Endothelial cell of umbilical vein (primary cell): ENCODE measurements at regions not wholly inside any gene's neighbourhood (a gene's known extent, or its start where the extent isn't known, plus 50 kb on each side); places are given as distances from the start of the nearest gene placed in this dataset.

Experiments used
- BruUV-seq: library from RNA; stranded (reverse); fragments of 400-500 nt; replicated peaks from 2 replicates; lab custom pipeline; 2021; lab: Mats Ljungman, UMichigan
- CTCF ChIA-PET: fragments of 300-600, 350-600 bp; sonication (Branson Sonifier 250); formaldehyde crosslinking; loops from one replicate; lab custom pipeline; 2021; ENCODE audit warnings: antibody characterized with exemption, inconsistent platforms; lab: Charles Lee
- POLR2A ChIA-PET: fragments of 300-600, 350-600 bp; sonication (Branson Sonifier 250); formaldehyde crosslinking; loops from one replicate; lab custom pipeline; 2021; ENCODE audit warnings: antibody characterized with exemption, inconsistent platforms; lab: Charles Lee
- DNase-seq: peaks from one replicate; pipeline ENCODE4 v3.0.0-alpha.2; 2011; ENCODE audit warnings: low read depth, low spot score
- FAIRE-seq: peaks from 2 replicates; lab custom pipeline; 2011; peaks lifted over from hg19 to GRCh38; lab: Jason Lieb, UNC
- H2AFZ ChIP-seq: 2 replicates; pipeline ENCODE4 v1.6.0; 2012; ENCODE audit warnings: low read depth, low read length, control low read depth, inconsistent platforms
- H3K27ac ChIP-seq: 2 replicates; pipeline ENCODE4 v1.5.1; 2011; ENCODE audit warnings: low read depth, mild to moderate bottlenecking, control low read depth, low read length, moderate library complexity; ENCODE audit not compliant: insufficient read depth
- H3K27me3 ChIP-seq, 2 experiments: 2 replicates each; pipeline versions ENCODE4 v1.6.0 to v1.6.1; 2011; ENCODE audit warnings: low read length in 2 of 2, mixed read lengths in 1 of 2; ENCODE audit not compliant: control insufficient read depth in 2 of 2, insufficient read depth in 2 of 2
- H3K36me3 ChIP-seq, 2 experiments: 2 replicates in 1 of 2; 3 replicates in 1 of 2; pipeline ENCODE4 v1.5.1; 2011; ENCODE audit warnings: low read length in 2 of 2, mild to moderate bottlenecking in 1 of 2, moderate library complexity in 1 of 2; ENCODE audit not compliant: control insufficient read depth in 2 of 2, insufficient read depth in 2 of 2; ENCODE audit errors: extremely low read depth in 1 of 2
- H3K4me1 ChIP-seq: 3 replicates; pipeline ENCODE4 v1.5.1; 2011; ENCODE audit warnings: mild to moderate bottlenecking, low read length; ENCODE audit not compliant: control insufficient read depth, insufficient read depth; ENCODE audit errors: extremely low read depth
- H3K4me2 ChIP-seq: 2 replicates; pipeline ENCODE4 v1.6.1; 2011; ENCODE audit warnings: low read length, control low read depth, mixed read lengths; ENCODE audit not compliant: insufficient read depth
- H3K4me3 ChIP-seq, 3 experiments: fragments of 200-600 bp in 1 of 3; sonication (generic), shearing (Covaris generic) in 1 of 3; replicated peaks in 1 of 3; 2 replicates each; pipeline ENCODE4 v1.5.1; 2011 to 2016; ENCODE audit warnings: control low read depth in 3 of 3, low read length in 3 of 3, mild to moderate bottlenecking in 2 of 3, inconsistent platforms in 1 of 3, low read depth in 1 of 3, moderate library complexity in 1 of 3; ENCODE audit not compliant: insufficient read depth in 1 of 3
- H3K79me2 ChIP-seq: 2 replicates; pipeline ENCODE4 v1.6.0; 2012; ENCODE audit warnings: low read length, inconsistent platforms; ENCODE audit not compliant: control insufficient read depth, insufficient read depth
- H3K9ac ChIP-seq: replicated peaks from 2 replicates; pipeline ENCODE3; 2011; ENCODE audit warnings: low read length, control low read depth; ENCODE audit not compliant: insufficient read depth; ENCODE audit errors: extremely low read depth
- H3K9me1 ChIP-seq: replicated peaks from 3 replicates; pipeline ENCODE4 v1.6.0; 2011; ENCODE audit warnings: mild to moderate bottlenecking, low read length; ENCODE audit not compliant: control insufficient read depth, insufficient read depth; ENCODE audit errors: extremely low read depth
- H3K9me3 ChIP-seq: replicated peaks from 2 replicates; pipeline ENCODE4 v1.5.1; 2012; ENCODE audit warnings: low read length, inconsistent platforms; ENCODE audit not compliant: control insufficient read depth, insufficient read depth
- H4K20me1 ChIP-seq: replicated peaks from 2 replicates; pipeline ENCODE3; 2011; ENCODE audit warnings: mild to moderate bottlenecking, low read length; ENCODE audit not compliant: control insufficient read depth, insufficient read depth; ENCODE audit errors: extremely low read depth
- EZH2 ChIP-seq: IDR thresholded peaks from 2 replicates; pipeline ENCODE4 v1.6.1; 2012; ENCODE audit warnings: borderline replicate concordance, low read depth, mild to moderate bottlenecking, moderate library complexity, low read length, inconsistent platforms; ENCODE audit not compliant: severe bottlenecking
- FOS ChIP-seq: IDR thresholded peaks from 2 replicates; pipeline ENCODE4 v1.6.1; 2011; ENCODE audit warnings: mild to moderate bottlenecking, low read length, moderate library complexity, borderline replicate concordance; ENCODE audit not compliant: insufficient read depth
- GATA2 ChIP-seq: IDR thresholded peaks from 2 replicates; pipeline ENCODE4 v1.7.0; 2011; ENCODE audit warnings: low read depth, mild to moderate bottlenecking, moderate library complexity, mixed read lengths, low read length; ENCODE audit not compliant: insufficient read length, insufficient read depth
- JUN ChIP-seq: IDR thresholded peaks from 2 replicates; pipeline ENCODE4 v1.6.1; 2011; ENCODE audit warnings: borderline replicate concordance, low read depth; ENCODE audit not compliant: insufficient read length, insufficient read depth
- MYC ChIP-seq: IDR thresholded peaks from one replicate; pipeline ENCODE4 v1.6.1; 2011; ENCODE audit warnings: mild to moderate bottlenecking, low read depth, low read length
- POLR2A ChIP-seq: IDR thresholded peaks from 2 replicates; pipeline ENCODE4 v1.6.1; 2012; ENCODE audit warnings: low read depth, mild to moderate bottlenecking, control low read depth, low read length
- POLR2AphosphoS5 ChIP-seq: IDR thresholded peaks from 2 replicates; pipeline ENCODE4 v1.6.1; 2012; ENCODE audit warnings: low read depth, mild to moderate bottlenecking, control low read depth, low read length, moderate library complexity; ENCODE audit not compliant: insufficient read depth
- dilution Hi-C: fragments of 300-500 bp; cut with MboI; formaldehyde crosslinking; loops from one replicate; pipeline ENCODE4 v1.15.0; 2019; ENCODE audit warnings: low sequenced_read_pairs; ENCODE audit not compliant: extremely low pct_ligation_motif_present
- intact Hi-C: fragments of 100-400 bp; cut with micrococcal nuclease; formaldehyde crosslinking; loops from one replicate; pipeline ENCODE4 v1.10.0; 2022
- TF ChIP-seq, protein P1 (sequence below), 2 donors: IDR thresholded peaks; 1 replicate in 1 of 2; 2 replicates in 1 of 2; pipeline ENCODE4 v1.5.1; 2011; ENCODE audit warnings: low read length in 2 of 2, mild to moderate bottlenecking in 2 of 2, moderate library complexity in 2 of 2, control low read depth in 1 of 2, inconsistent platforms in 1 of 2, low read depth in 1 of 2; ENCODE audit not compliant: insufficient read depth in 1 of 2; ENCODE audit errors: extremely low read depth in 1 of 2
- TF ChIP-seq, protein P2 (sequence below): IDR thresholded peaks from 2 replicates; pipeline ENCODE4 v1.6.1; 2011; ENCODE audit not compliant: insufficient read depth, insufficient read length

DNA sequence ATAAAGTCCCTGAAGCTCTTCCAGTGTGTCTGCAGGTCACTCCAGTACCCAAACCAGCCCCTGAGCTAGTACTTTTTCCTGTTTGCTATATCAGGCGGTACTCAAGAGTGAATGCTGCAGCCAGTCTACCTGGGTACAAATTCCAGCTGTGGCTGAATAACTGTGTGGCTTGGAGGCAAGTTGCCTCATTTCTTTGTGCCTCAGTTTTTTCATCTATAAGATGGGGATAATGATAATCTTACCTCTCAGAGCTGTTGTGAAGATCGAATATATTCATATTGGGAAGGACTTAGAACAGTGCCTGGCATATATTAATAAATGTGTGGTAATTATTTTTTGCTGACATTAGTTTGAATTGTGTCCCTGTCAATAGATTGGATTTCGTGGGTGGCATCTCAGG is 191.2 kb downstream of the WDR11 start:
- H3K4me1 ChIP-seq, result no peaks in the 10 kb centered on the region
- FAIRE-seq (no peak), DNase-seq (no peak)
- no peaks in the 10 kb centered on the region for H3K79me2 ChIP-seq
- H3K36me3 ChIP-seq, result no peaks in the 10 kb centered on the region
- no TSS peak for BruUV-seq
- H3K4me2 ChIP-seq, result no peak overlapping the region
- H3K27me3 ChIP-seq, result no peaks in the 10 kb centered on the region
- H3K4me3 ChIP-seq, result no peak overlapping the region
- ChIA-PET CTCF (no interaction called here), POLR2A (no interaction called here)
- H4K20me1 ChIP-seq, result no peaks in the 10 kb centered on the region
- H3K9ac ChIP-seq, result no peak overlapping the region
- no peak for TF ChIP-seq EZH2
- H3K9me3 ChIP-seq, result no peaks in the 10 kb centered on the region
- H2AFZ ChIP-seq, result no peak overlapping the region
- no peak overlapping the region for H3K27ac ChIP-seq
- H3K9me1 ChIP-seq, result no peaks in the 10 kb centered on the region
- dilution Hi-C loops, result no loop called here
- intact Hi-C loops, result no loop called here

DNA sequence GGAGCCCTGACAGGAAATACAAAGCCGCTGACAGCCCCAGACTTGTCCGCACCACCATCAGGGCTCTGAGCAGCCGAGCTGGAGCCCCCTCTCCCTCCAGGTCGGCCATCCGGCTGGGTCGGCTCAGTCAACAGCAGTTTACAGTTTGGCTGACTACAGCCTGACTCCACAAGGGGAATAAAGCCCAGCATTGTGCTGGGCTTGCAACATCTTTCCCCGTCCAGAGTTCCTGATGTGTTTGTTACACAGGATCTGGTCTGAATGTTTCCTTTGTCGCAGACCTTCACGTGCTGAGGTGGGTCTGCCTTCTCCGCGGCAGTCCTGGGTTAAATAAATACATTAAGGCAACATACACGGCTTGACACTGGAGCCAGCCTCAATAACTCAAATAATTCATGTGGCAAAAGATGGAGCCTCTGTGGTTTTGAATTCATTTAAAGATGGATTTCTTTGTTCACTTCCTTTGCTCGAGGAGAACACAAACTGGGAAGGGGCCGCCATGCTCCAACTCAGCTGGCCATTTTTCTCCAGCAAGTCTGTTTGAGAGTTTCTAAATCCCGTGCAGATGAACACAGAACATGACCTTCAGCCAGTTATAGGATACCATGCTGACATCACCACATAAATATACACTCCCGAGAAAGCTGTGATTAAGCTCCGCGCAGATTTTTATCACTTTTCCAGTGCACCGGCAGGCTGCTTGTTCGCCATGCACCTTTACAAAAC is 192.1 kb downstream of the WDR11 start:
- no peaks in the 10 kb centered on the region for H3K4me1 ChIP-seq
- dilution Hi-C loops (no loop called here), intact Hi-C loops (no loop called here)
- DNase-seq (no peak), FAIRE-seq (no peak)
- H3K27ac ChIP-seq, result no peak overlapping the region
- no peaks in the 10 kb centered on the region for H3K79me2 ChIP-seq
- no peaks in the 10 kb centered on the region for H3K36me3 ChIP-seq
- no peaks in the 10 kb centered on the region for H4K20me1 ChIP-seq
- BruUV-seq, result no TSS peak
- TF ChIP-seq GATA2 (no peak), POLR2AphosphoS5 (no peak), MYC (no peak), FOS (no peak), POLR2A (no peak), JUN (no peak), EZH2 (no peak)
- TF ChIP-seq, protein P1, sequence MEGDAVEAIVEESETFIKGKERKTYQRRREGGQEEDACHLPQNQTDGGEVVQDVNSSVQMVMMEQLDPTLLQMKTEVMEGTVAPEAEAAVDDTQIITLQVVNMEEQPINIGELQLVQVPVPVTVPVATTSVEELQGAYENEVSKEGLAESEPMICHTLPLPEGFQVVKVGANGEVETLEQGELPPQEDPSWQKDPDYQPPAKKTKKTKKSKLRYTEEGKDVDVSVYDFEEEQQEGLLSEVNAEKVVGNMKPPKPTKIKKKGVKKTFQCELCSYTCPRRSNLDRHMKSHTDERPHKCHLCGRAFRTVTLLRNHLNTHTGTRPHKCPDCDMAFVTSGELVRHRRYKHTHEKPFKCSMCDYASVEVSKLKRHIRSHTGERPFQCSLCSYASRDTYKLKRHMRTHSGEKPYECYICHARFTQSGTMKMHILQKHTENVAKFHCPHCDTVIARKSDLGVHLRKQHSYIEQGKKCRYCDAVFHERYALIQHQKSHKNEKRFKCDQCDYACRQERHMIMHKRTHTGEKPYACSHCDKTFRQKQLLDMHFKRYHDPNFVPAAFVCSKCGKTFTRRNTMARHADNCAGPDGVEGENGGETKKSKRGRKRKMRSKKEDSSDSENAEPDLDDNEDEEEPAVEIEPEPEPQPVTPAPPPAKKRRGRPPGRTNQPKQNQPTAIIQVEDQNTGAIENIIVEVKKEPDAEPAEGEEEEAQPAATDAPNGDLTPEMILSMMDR (IDR thresholded peaks at IDR 0.05; ENCODE audit: extremely low read depth in 1 of 2, insufficient read depth in 1 of 2, low read depth in 1 of 2, low read length in 2 of 2), result no peak
- TF ChIP-seq, protein P2, sequence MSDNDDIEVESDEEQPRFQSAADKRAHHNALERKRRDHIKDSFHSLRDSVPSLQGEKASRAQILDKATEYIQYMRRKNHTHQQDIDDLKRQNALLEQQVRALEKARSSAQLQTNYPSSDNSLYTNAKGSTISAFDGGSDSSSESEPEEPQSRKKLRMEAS, result no peak
- no peaks in the 10 kb centered on the region for H3K9me1 ChIP-seq
- POLR2A ChIA-PET, result no interaction called here
- no peaks in the 10 kb centered on the region for H3K27me3 ChIP-seq
- CTCF ChIA-PET, result no interaction called here
- H3K9me3 ChIP-seq, result no peaks in the 10 kb centered on the region
- H3K4me3 ChIP-seq, result no peak overlapping the region
- H2AFZ ChIP-seq, result no peak overlapping the region
- no peak overlapping the region for H3K9ac ChIP-seq
- H3K4me2 ChIP-seq, result no peak overlapping the region
